ENCODE measurements at regions not wholly inside any gene's neighbourhood (a gene's known extent, or its start where the extent isn't known, plus 50 kb on each side); places are given as distances from the start of the nearest gene placed in this dataset.
"Not testable (repeated sequence)": the region's sequence is repeated elsewhere in the genome, so short reads cannot be mapped to it uniquely, and the experiment has no call there.

DNA sequence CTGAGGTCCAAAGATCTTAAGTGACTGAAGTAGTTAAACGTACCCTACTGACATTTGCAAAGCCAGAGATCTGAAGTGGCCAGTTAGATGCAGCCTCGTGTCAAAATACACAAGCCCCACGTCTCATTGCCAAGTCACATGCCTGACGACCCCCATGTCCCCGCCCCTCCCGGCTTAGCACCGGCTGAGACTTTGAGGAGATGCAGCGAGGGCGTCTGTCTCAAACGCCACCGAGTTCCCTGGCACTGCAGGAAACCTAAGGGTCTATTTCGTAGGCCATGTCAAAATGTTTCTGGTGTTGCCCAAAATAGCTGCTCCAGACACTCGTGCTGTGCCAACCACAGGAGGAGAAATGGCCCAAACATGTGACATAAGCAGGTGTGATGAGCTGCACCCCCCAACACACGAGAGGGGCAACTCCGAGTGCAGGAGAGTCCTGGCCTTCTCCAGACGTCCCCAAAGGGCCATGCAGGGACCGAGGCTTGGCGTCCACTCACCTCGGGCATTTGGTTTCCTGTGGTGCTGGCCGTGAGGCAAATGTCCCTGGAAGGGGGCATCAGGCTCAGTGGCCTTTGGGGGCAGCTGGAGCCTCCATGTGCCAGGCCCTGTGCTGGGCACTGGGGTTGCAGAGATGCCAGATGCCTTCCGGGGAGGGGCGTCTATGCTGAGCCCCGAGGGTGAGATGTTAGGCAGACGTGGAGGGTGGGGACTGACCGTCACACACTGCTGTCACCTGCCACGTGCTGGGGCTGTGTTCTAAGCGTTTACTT lies 67.0 kb downstream of the MATN1 start:
- H3K4me3 Mint-ChIP-seq (ENCODE audit: low read depth) = no peak overlapping the region
- peaks cover 6% of the 10 kb centered on the region for H3K4me1 Mint-ChIP-seq (ENCODE audit: low read depth)
- no peaks in the 10 kb centered on the region for H3K27me3 Mint-ChIP-seq
- TF ChIP-seq, protein P1, sequence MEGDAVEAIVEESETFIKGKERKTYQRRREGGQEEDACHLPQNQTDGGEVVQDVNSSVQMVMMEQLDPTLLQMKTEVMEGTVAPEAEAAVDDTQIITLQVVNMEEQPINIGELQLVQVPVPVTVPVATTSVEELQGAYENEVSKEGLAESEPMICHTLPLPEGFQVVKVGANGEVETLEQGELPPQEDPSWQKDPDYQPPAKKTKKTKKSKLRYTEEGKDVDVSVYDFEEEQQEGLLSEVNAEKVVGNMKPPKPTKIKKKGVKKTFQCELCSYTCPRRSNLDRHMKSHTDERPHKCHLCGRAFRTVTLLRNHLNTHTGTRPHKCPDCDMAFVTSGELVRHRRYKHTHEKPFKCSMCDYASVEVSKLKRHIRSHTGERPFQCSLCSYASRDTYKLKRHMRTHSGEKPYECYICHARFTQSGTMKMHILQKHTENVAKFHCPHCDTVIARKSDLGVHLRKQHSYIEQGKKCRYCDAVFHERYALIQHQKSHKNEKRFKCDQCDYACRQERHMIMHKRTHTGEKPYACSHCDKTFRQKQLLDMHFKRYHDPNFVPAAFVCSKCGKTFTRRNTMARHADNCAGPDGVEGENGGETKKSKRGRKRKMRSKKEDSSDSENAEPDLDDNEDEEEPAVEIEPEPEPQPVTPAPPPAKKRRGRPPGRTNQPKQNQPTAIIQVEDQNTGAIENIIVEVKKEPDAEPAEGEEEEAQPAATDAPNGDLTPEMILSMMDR (IDR thresholded peaks at IDR 0.05; ENCODE audit: unreplicated experiment) = no peak
- DNase-seq (ENCODE audit: low spot score, unreplicated experiment) = no peak
- no peaks in the 10 kb centered on the region for H3K36me3 Mint-ChIP-seq (ENCODE audit: insufficient read depth)
- no peak overlapping the region for H3K27ac Mint-ChIP-seq
- no peaks in the 10 kb centered on the region for H3K9me3 Mint-ChIP-seq (ENCODE audit: low read depth)

DNA sequence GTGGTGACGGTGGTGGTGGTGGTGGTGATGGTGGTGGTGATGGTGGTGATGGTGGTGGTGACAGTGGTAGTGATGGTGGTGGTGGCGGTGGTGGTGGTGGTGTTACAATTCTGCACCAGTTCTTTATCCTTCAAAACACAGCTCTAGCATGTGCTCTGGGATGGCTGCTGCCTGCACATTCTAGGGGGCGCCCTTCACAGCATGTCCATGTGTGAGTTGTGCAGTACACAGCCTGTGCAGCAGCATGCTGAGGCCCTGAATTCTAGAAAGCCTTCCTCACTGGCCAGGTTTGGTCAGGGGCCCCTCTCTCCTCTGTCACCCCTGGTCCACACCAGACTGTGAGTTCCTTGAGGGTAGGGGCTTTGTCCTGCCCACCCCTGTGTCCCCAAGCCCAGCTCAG lies 67.7 kb downstream of the MATN1 start:
- Mint-ChIP-seq H3K27ac (no peak overlapping the region), H3K27me3 (peaks cover 3% of the 10 kb centered on the region), H3K4me3 (ENCODE audit: low read depth) (no peak overlapping the region), H3K36me3 (ENCODE audit: insufficient read depth) (no peaks in the 10 kb centered on the region), H3K9me3 (ENCODE audit: low read depth) (no peaks in the 10 kb centered on the region), H3K4me1 (ENCODE audit: low read depth) (peaks cover 6% of the 10 kb centered on the region)
- TF ChIP-seq, protein P1 (IDR thresholded peaks at IDR 0.05; ENCODE audit: unreplicated experiment) = no peak
- DNase-seq (ENCODE audit: low spot score, unreplicated experiment) = no peak

DNA sequence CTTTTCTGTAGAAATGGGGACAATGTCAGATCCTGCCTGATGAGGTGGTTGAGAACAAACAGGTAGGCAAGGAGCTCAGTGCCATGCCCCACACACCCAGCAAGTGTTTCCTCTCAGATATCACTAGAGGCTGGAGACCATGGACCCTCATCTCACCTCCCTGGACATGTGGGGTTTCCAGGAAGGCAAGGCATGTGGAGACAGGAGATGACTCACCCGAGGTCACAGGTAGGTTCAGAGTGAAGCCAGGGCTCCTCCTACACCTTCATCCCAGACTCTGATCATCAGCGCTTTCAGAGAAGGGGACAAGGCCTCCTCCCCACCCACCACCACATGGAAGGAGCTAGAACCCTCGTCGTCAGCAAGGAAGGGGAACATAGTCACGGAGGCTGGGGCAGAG lies 69.2 kb downstream of the MATN1 start:
- TF ChIP-seq, protein P1 (IDR thresholded peaks at IDR 0.05; ENCODE audit: unreplicated experiment) = no peak
- Mint-ChIP-seq H3K36me3 (ENCODE audit: insufficient read depth) (no peaks in the 10 kb centered on the region), H3K4me3 (ENCODE audit: low read depth) (no peak overlapping the region), H3K9me3 (ENCODE audit: low read depth) (no peaks in the 10 kb centered on the region), H3K4me1 (ENCODE audit: low read depth) (peaks cover 4% of the 10 kb centered on the region), H3K27me3 (peaks cover 17% of the 10 kb centered on the region), H3K27ac (no peak overlapping the region)
- no peak for DNase-seq (ENCODE audit: low spot score, unreplicated experiment)

DNA sequence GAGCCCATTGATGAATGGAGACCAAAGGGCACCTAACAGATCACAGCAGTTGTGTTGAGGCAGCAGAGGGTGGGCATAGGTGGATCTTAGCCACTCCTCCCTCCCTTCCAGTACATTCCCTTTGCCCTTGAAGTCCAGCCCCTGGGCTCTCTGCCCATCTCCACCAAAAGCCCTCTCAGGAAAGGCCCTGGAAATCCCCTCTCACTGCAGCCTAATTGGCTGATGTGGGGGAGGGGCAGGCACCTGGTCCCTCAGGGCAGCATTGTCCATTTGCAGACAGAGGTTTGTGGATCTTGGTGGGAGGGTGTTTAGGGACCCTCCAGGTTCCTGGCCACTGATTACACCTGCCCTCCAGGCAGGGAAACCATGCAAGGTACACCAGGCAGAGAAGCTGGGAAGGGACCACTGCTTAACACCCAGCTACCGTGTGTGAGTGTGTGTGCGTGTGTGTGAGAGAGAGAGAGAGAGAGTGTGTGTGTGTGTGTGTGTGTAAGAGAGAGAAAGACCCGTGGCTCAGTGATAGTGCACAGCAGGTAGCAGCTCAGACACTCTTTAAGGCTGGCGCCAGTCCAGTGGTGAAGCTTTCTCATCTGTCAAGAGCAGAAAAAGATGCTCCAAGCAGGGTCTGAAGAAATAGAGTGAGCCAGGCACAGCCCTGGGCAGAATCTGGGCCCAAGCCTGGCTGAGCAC lies 71.1 kb downstream of the MATN1 start:
- H3K4me1 Mint-ChIP-seq (ENCODE audit: low read depth) = peaks cover 2% of the 10 kb centered on the region
- H3K27ac Mint-ChIP-seq = no peak overlapping the region
- no peak overlapping the region for H3K4me3 Mint-ChIP-seq (ENCODE audit: low read depth)
- peaks cover 20% of the 10 kb centered on the region for H3K27me3 Mint-ChIP-seq
- DNase-seq (ENCODE audit: low spot score, unreplicated experiment) = no peak
- H3K9me3 Mint-ChIP-seq (ENCODE audit: low read depth) = no peaks in the 10 kb centered on the region
- TF ChIP-seq, protein P1 (IDR thresholded peaks at IDR 0.05; ENCODE audit: unreplicated experiment) = no peak
- no peaks in the 10 kb centered on the region for H3K36me3 Mint-ChIP-seq (ENCODE audit: insufficient read depth)

DNA sequence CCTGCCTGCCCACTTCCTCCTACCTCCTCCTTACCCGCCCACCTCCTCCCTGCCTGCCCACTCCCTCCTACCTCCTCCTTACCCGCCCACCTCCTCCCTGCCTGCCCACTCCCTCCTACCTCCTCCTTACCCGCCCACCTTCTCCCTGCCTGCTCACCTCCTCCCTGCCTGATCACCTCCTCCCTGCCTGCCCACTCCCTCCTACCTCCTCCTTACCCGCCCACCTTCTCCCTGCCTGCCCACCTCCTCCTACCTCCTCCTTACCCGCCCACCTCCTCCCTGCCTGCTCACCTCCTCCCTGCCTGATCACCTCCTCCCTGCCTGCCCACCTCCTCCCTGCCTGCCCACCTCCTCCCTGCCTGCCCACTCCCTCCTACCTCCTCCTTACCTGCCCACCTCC lies 72.0 kb downstream of the MATN1 start:
- H3K4me3 Mint-ChIP-seq (ENCODE audit: low read depth); H3K9me3 Mint-ChIP-seq (ENCODE audit: low read depth); H3K27ac Mint-ChIP-seq; H3K4me1 Mint-ChIP-seq (ENCODE audit: low read depth); DNase-seq (ENCODE audit: low spot score, unreplicated experiment); H3K36me3 Mint-ChIP-seq (ENCODE audit: insufficient read depth): not testable (repeated sequence)
- H3K27me3 Mint-ChIP-seq = peaks cover 20% of the 10 kb centered on the region

DNA sequence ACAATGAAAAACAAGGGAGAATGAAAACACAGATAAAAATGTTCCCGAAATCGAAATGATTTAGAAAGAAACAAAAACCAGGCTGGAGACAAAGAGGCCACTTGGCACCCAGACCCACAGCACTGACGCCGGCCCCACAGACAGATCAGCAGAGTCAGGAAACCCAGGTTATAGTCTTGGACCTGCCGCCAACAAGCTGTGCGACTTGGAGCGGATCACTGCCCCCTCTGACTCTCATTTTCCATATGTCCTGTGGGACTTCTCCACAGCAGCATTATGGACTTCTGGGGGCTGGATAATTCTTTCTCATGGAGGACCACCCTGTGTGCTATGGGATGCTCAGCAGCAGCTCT lies 72.4 kb downstream of the MATN1 start:
- TF ChIP-seq, protein P1 (IDR thresholded peaks at IDR 0.05; ENCODE audit: unreplicated experiment) = no peak
- Mint-ChIP-seq H3K4me3 (ENCODE audit: low read depth) (no peak overlapping the region), H3K4me1 (ENCODE audit: low read depth) (peaks cover 2% of the 10 kb centered on the region), H3K27ac (no peak overlapping the region), H3K27me3 (peaks cover 20% of the 10 kb centered on the region), H3K9me3 (ENCODE audit: low read depth) (no peaks in the 10 kb centered on the region), H3K36me3 (ENCODE audit: insufficient read depth) (no peaks in the 10 kb centered on the region)
- DNase-seq (ENCODE audit: low spot score, unreplicated experiment) = no peak

All from progenitor cell of endocrine pancreas (in vitro differentiated cells).